ENCODE measurements at regions not wholly inside any gene's neighbourhood (a gene's known extent, or its start where the extent isn't known, plus 50 kb on each side); places are given as distances from the start of the nearest gene placed in this dataset.

GRCh38 chr9:78930281-78930680, 633.4 kb downstream of the PSAT1 start:
- TF ChIP-seq CTCF (conservative IDR thresholded peaks at IDR 0.05 in 1 of 2, IDR thresholded peaks at IDR 0.05 in 1 of 2; ENCODE audit: extremely low read depth in 1 of 2, insufficient read depth in 1 of 2, low read depth in 1 of 2, low read length in 2 of 2), result no peak
- no peak for TF ChIP-seq EZH2 (IDR thresholded peaks at IDR 0.05; ENCODE audit: borderline replicate concordance, low read length)
